HG02763 (cell line): ENCODE measurements at regions not wholly inside any gene's neighbourhood (a gene's known extent, or its start where the extent isn't known, plus 50 kb on each side); places are given as distances from the start of the nearest gene placed in this dataset.
"Not testable (repeated sequence)": the region's sequence is repeated elsewhere in the genome, so short reads cannot be mapped to it uniquely, and the experiment has no call there.

ENCODE experiments used
- ATAC-seq: cut with Tn5 transposase; IDR thresholded peaks from one replicate; pipeline ENCODE4 v1.9.1; 2021; ENCODE audit warnings: mild to moderate bottlenecking, moderate library complexity; ENCODE audit not compliant: unreplicated experiment

- ATAC-seq = no peak
Measured at GRCh38 chr10:78207216-78207615, 173.6 kb downstream of the RPS24 start.

GRCh38 chr10:78207776-78208175 lies 174.1 kb downstream of the RPS24 start:
- no peak for ATAC-seq

GRCh38 chr10:78209970-78210369 lies 176.3 kb downstream of the RPS24 start:
- no peak for ATAC-seq

- no peak for ATAC-seq
Measured at GRCh38 chr10:78210548-78210947, 176.9 kb downstream of the RPS24 start.

GRCh38 chr10:78210976-78211375 lies 177.3 kb downstream of the RPS24 start:
- no peak for ATAC-seq

GRCh38 chr10:78211561-78212051 lies 177.9 kb downstream of the RPS24 start:
- no peak for ATAC-seq

GRCh38 chr10:78212060-78212785 lies 178.6 kb downstream of the RPS24 start:
- no peak for ATAC-seq

- no peak for ATAC-seq
Measured at GRCh38 chr10:78212786-78213175, 179.1 kb downstream of the RPS24 start.

- ATAC-seq = no peak
Measured at GRCh38 chr10:78214955-78215354, 181.3 kb downstream of the RPS24 start.

- no peak for ATAC-seq
Measured at GRCh38 chr10:78215645-78216044, 182.0 kb downstream of the RPS24 start.

- no peak for ATAC-seq
Measured at GRCh38 chr10:78217336-78217735, 183.7 kb downstream of the RPS24 start.

GRCh38 chr10:78218798-78219490 lies 185.3 kb downstream of the RPS24 start:
- no peak for ATAC-seq

GRCh38 chr10:78219568-78219967 lies 185.9 kb downstream of the RPS24 start:
- ATAC-seq = not testable (repeated sequence)

GRCh38 chr10:78220781-78221180 lies 187.1 kb downstream of the RPS24 start:
- ATAC-seq = no peak

GRCh38 chr10:78222096-78222790 lies 188.6 kb downstream of the RPS24 start:
- no peak for ATAC-seq

- no peak for ATAC-seq
Measured at GRCh38 chr10:78223088-78223487, 189.4 kb downstream of the RPS24 start.

- ATAC-seq = no peak
Measured at GRCh38 chr10:78224602-78225001, 190.9 kb downstream of the RPS24 start.

- ATAC-seq = no peak
Measured at GRCh38 chr10:78225594-78225993, 191.9 kb downstream of the RPS24 start.

GRCh38 chr10:78229489-78229888 lies 195.8 kb downstream of the RPS24 start:
- no peak for ATAC-seq

GRCh38 chr10:78229950-78230675 lies 196.4 kb downstream of the RPS24 start:
- no peak for ATAC-seq

GRCh38 chr10:78231327-78231726 lies 197.7 kb downstream of the RPS24 start:
- no peak for ATAC-seq
